ENCODE measurements at regions not wholly inside any gene's neighbourhood (a gene's known extent, or its start where the extent isn't known, plus 50 kb on each side); places are given as distances from the start of the nearest gene placed in this dataset.

- no peak for TF ChIP-seq CTCF (IDR thresholded peaks at IDR 0.05; ENCODE audit: insufficient read depth, low read depth, low read length)
- TF ChIP-seq EZH2 (IDR thresholded peaks at IDR 0.05; ENCODE audit: insufficient read depth, low read length): no peak
Observed at GRCh38 chr3:117297065-117297464, 587.5 kb downstream of the TUSC7 start.

Measured in astrocyte (in vitro differentiated cells and primary cell).